Rectal smooth muscle tissue (tissue), 1 donor: ENCODE measurements at regions not wholly inside any gene's neighbourhood (a gene's known extent, or its start where the extent isn't known, plus 50 kb on each side); places are given as distances from the start of the nearest gene placed in this dataset.
"Not testable (repeated sequence)": the region's sequence is repeated elsewhere in the genome, so short reads cannot be mapped to it uniquely, and the experiment has no call there.

Source experiments
- H3K27ac ChIP-seq: one replicate; pipeline ENCODE4 v1.7.0; 2013; ENCODE audit warnings: low read depth, low read length, inconsistent platforms
- H3K27me3 ChIP-seq: one replicate; pipeline ENCODE4 v1.7.0; 2013; ENCODE audit warnings: low read length; ENCODE audit not compliant: control insufficient read depth, insufficient read depth
- H3K36me3 ChIP-seq: one replicate; pipeline ENCODE4 v1.7.0; 2013; ENCODE audit warnings: low read length; ENCODE audit not compliant: control insufficient read depth, insufficient read depth
- H3K4me1 ChIP-seq: one replicate; pipeline ENCODE4 v1.7.0; 2013; ENCODE audit warnings: low read length; ENCODE audit not compliant: control insufficient read depth, insufficient read depth
- H3K4me3 ChIP-seq: one replicate; pipeline ENCODE4 v1.7.0; 2013; ENCODE audit warnings: low read length
- H3K9ac ChIP-seq: one replicate; pipeline ENCODE4 v1.7.0; 2013; ENCODE audit warnings: low read length

DNA sequence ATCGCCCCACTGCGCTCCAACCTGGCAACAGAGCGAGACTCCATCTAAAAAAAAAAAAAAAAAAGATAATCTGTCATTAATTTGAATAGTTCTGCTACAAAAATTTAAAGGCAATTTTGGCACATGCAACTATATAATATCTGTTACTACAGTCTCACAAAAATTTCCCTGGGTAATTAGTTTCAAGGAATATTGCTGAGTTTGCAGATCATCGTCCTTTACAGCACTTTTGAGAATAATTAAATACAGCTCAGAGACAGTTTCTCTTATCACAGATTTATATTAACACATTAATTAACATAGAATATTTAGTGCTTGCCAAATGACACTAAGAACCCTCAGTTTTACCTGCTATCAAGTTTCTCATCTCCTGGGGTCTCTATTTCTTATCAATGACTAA lies 540.4 kb upstream of the ZNF804A start:
- Histone ChIP-seq H3K4me3 (no peak overlapping the region), H3K36me3 (no peaks in the 10 kb centered on the region), H3K27me3 (no peaks in the 10 kb centered on the region), H3K9ac (no peak overlapping the region), H3K27ac (no peak overlapping the region), H3K4me1 (no peaks in the 10 kb centered on the region)

DNA sequence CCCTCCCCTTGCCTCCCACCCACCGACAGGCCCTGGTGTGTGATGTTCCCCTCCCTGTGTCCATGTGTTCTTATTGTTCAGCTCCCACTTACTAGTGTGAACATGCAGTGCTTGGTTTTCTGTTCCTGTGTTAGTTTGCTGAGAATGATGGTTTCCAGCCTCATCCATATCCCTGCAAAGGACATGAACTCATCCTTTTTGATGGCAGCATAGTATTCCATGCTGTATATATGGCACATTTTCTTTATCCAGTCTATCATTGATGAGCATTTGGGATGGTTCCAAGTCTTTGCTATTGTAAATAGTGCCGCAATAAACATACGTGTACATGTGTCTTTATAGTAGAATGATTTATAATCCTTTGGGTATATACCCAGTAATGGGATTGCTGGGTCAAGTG lies 538.1 kb upstream of the ZNF804A start:
- H3K4me1 ChIP-seq, H3K4me3 ChIP-seq, H3K27me3 ChIP-seq, H3K27ac ChIP-seq, H3K36me3 ChIP-seq, H3K9ac ChIP-seq: not testable (repeated sequence)

DNA sequence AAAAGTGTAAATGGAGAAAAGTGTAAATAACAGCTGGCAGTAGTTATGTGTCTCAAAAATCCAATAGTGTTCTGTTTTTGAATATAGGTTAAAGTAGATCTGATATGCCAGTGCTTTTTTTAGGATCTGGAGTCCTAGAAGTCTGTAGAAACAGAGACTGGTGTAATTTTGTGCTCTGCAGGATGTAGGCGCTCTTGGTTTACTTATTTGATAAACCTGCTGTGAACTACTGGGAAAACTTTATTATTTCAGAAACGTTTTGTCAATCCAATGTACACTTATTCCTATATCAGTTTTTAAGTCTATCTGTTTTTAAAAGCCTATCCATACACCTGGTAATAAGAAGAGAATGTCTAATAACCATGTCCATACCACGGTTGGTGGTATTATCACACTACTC lies 530.8 kb upstream of the ZNF804A start:
- Histone ChIP-seq H3K27ac (no peak overlapping the region), H3K4me3 (no peak overlapping the region), H3K27me3 (no peaks in the 10 kb centered on the region), H3K9ac (no peak overlapping the region), H3K36me3 (no peaks in the 10 kb centered on the region), H3K4me1 (no peaks in the 10 kb centered on the region)

- no peaks in the 10 kb centered on the region for H3K36me3 ChIP-seq
- no peaks in the 10 kb centered on the region for H3K4me1 ChIP-seq
- H3K27me3 ChIP-seq, result no peaks in the 10 kb centered on the region
- H3K4me3 ChIP-seq, result no peak overlapping the region
- no peak overlapping the region for H3K27ac ChIP-seq
- no peak overlapping the region for H3K9ac ChIP-seq
These were observed 525.9 kb upstream of the ZNF804A start for GRCh38 chr2:184072470-184072869.

DNA sequence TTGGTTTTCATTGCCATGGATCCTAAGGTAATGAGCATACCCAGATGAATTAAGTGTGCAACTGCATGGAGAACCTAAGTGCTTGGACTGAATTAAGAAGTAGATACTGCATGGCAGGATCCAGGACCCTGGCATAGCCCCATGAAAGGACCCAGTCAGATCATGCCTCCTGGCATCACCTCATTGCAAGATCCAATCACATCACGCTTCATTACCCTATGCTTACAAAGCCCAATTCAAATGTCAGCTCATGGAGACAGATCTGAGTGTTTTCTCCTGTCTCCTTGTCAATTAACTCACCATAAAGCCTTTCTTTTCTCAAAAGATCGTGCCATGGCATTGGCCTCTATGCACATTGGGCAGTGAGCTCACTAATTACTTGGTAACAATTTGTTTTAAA lies 519.8 kb upstream of the ZNF804A start:
- Histone ChIP-seq H3K27ac (no peak overlapping the region), H3K36me3 (no peaks in the 10 kb centered on the region), H3K4me3 (no peak overlapping the region), H3K27me3 (no peaks in the 10 kb centered on the region), H3K9ac (no peak overlapping the region), H3K4me1 (no peaks in the 10 kb centered on the region)

GRCh38 chr2:184091456-184091855 lies 506.9 kb upstream of the ZNF804A start:
- Histone ChIP-seq H3K27me3 (no peaks in the 10 kb centered on the region), H3K27ac (no peak overlapping the region), H3K9ac (no peak overlapping the region), H3K4me3 (no peak overlapping the region), H3K36me3 (no peaks in the 10 kb centered on the region), H3K4me1 (no peaks in the 10 kb centered on the region)

DNA sequence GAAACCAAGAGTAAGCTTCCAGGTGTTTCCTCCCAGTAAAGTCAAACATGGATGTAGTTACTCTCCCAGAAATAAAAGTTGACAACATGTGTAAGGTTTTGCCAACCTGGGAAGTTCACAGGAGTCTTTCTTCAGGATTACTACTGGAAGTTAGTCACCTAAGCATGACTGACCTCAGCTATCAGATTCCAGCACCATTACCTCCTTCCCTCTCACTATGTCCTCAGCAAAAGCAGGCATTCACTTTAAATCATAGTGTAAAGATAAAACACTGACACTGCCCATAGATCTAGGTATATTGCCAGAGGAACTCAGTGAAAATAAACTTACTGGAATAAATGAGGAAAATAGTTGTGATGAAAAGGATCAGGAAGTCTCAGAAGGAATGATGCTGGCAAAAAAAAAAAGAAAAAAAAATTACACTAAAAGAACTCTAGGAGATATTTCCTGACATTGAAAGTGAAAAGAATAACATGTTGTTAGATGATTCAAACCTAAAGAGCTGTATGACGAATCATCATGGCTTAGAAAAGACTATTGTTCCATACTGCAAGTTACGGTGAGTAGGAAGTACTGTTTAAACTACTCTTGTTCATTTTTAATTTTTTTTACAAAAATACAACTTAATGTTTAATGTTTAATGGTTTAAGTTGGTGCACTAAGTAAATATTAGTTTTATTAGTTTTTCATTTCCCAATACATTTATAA lies 484.5 kb upstream of the ZNF804A start:
- no peaks in the 10 kb centered on the region for H3K36me3 ChIP-seq
- H3K27ac ChIP-seq, result no peak overlapping the region

DNA sequence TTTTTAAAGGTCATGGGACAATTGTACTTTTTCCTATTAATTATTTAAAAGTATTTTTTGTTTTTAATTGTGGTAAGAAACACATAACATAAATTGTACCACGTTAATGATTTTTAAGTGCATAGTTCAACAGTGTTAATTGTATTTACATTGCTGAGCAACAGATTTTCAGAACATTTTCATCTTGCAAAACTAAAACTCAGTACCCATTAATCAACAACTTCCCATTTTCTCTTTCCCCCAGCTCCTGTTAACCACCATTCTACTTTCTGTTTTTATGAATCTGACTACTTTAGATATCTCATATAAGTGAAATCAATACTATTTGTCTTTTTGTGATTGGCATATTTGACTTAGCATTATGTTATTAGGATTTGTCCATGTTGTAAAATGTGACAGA lies 483.9 kb upstream of the ZNF804A start:
- Histone ChIP-seq H3K27me3 (no peaks in the 10 kb centered on the region), H3K27ac (no peak overlapping the region), H3K9ac (no peak overlapping the region), H3K4me3 (no peak overlapping the region), H3K36me3 (no peaks in the 10 kb centered on the region), H3K4me1 (no peaks in the 10 kb centered on the region)

More for the DNA sequence above, 484.5 kb upstream of the ZNF804A start:
- Histone ChIP-seq H3K4me3 (no peak overlapping the region), H3K9ac (no peak overlapping the region), H3K27me3 (no peaks in the 10 kb centered on the region), H3K4me1 (no peaks in the 10 kb centered on the region)

DNA sequence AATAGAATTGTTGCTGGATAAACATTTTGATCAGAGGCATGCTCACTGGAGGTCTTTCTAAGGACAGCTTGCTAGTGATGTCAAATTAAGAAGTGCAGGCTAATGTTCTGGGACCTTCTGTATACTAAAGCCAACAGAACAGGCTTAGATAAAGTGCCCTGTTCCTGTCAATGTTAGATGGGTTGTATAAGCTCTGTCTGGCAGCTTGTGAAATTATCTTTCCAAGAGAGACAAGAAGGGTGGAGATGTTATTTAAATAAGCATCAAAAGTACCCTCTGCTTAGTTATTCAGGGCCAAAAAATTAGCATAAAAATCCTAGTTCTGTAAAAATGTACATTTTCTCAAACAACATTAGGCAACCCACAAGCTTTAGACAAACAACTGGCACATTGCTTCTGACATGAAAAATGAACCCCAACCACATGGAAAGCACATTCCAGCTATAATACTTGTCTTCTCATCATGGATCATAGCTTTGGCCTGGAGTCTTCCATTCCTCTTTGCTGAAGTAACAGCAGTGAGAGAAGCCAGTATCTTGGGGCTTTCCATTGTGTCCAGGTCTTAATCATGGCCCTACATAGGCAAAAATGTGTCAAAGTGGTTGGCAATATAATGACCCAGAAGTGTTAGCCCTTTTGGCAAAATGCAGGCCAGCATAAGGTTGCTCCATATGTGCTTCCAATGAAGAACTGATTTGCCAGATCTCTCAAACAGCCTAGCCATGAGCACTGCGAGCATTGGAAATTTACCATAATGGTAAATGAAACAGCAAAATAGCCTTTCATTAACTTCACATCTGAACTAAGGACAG lies 478.1 kb upstream of the ZNF804A start:
- H3K27me3 ChIP-seq, result no peaks in the 10 kb centered on the region
- no peaks in the 10 kb centered on the region for H3K4me1 ChIP-seq
- H3K9ac ChIP-seq, result no peak overlapping the region
- no peak overlapping the region for H3K27ac ChIP-seq
- H3K4me3 ChIP-seq, result no peak overlapping the region
- H3K36me3 ChIP-seq, result no peaks in the 10 kb centered on the region

- Histone ChIP-seq H3K4me3 (no peak overlapping the region), H3K27ac (no peak overlapping the region), H3K9ac (no peak overlapping the region), H3K27me3 (no peaks in the 10 kb centered on the region), H3K36me3 (no peaks in the 10 kb centered on the region), H3K4me1 (no peaks in the 10 kb centered on the region)
These were observed 472.5 kb upstream of the ZNF804A start for GRCh38 chr2:184125867-184126266.

DNA sequence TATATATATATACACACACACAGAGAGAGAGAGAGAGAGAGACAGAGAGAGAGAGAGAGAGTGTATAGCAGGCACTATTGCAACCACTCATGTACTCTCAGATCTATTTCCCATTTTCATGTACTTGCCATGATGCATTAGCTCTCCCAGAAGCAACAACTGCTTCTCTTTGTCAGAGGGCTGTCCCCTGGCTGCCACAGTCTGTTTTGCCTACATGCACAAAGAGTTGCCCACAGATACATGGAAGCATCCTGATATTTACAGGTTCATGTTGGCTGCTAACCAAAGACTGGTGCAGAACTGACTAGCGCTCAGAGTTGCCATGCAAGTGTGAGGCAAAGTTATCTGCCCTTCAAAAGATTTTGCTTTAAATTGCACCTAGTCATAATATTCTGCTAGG lies 469.3 kb upstream of the ZNF804A start:
- Histone ChIP-seq H3K36me3 (no peaks in the 10 kb centered on the region), H3K9ac (no peak overlapping the region), H3K4me1 (no peaks in the 10 kb centered on the region), H3K27ac (no peak overlapping the region), H3K27me3 (no peaks in the 10 kb centered on the region), H3K4me3 (no peak overlapping the region)

- Histone ChIP-seq H3K36me3 (no peaks in the 10 kb centered on the region), H3K27ac (no peak overlapping the region), H3K4me3 (no peak overlapping the region), H3K4me1 (no peaks in the 10 kb centered on the region), H3K27me3 (no peaks in the 10 kb centered on the region), H3K9ac (no peak overlapping the region)
These were observed 460.4 kb upstream of the ZNF804A start for GRCh38 chr2:184137955-184138354.

- H3K4me3 ChIP-seq, result no peak overlapping the region
- no peak overlapping the region for H3K27ac ChIP-seq
- no peaks in the 10 kb centered on the region for H3K27me3 ChIP-seq
- H3K36me3 ChIP-seq, result no peaks in the 10 kb centered on the region
- H3K9ac ChIP-seq, result no peak overlapping the region
- no peaks in the 10 kb centered on the region for H3K4me1 ChIP-seq
These were observed 456.5 kb upstream of the ZNF804A start for GRCh38 chr2:184141866-184142265.
